Hematopoietic multipotent progenitor cell treated with erythropoietin and hydrocortisone succinate and interleukin-3 and kit ligand, for 8 days (in vitro differentiated cells): ENCODE measurements at regions not wholly inside any gene's neighbourhood (a gene's known extent, or its start where the extent isn't known, plus 50 kb on each side); places are given as distances from the start of the nearest gene placed in this dataset.
"Not testable (repeated sequence)": the region's sequence is repeated elsewhere in the genome, so short reads cannot be mapped to it uniquely, and the experiment has no call there.

Source experiments
- DNase-seq: peaks from one replicate; pipeline ENCODE4 v3.0.0-alpha.2; 2015

GRCh38 chr13:56347014-56347413, 793.7 kb upstream of the PRR20A start:
- DNase-seq, result no peak

- no peak for DNase-seq
These were observed 790.9 kb upstream of the PRR20A start for GRCh38 chr13:56349866-56350265.

GRCh38 chr13:56351041-56351440, 789.7 kb upstream of the PRR20A start:
- no peak for DNase-seq

GRCh38 chr13:56352361-56352760, 788.4 kb upstream of the PRR20A start:
- DNase-seq, result no peak

GRCh38 chr13:56352901-56353300, 787.8 kb upstream of the PRR20A start:
- DNase-seq, result no peak

GRCh38 chr13:56356690-56357089, 784.0 kb upstream of the PRR20A start:
- DNase-seq, result no peak

GRCh38 chr13:56378566-56378965, 762.2 kb upstream of the PRR20A start:
- DNase-seq, result no peak

GRCh38 chr13:56393549-56393948, 747.2 kb upstream of the PRR20A start:
- DNase-seq, result no peak

- DNase-seq, result no peak
These were observed 744.4 kb upstream of the PRR20A start for GRCh38 chr13:56396318-56396717.

GRCh38 chr13:56400774-56401173, 739.9 kb upstream of the PRR20A start:
- no peak for DNase-seq

GRCh38 chr13:56412856-56413255, 727.9 kb upstream of the PRR20A start:
- DNase-seq, result no peak

- no peak for DNase-seq
These were observed 716.5 kb upstream of the PRR20A start for GRCh38 chr13:56424246-56424645.

- DNase-seq, result no peak
These were observed 683.1 kb upstream of the PRR20A start for GRCh38 chr13:56457535-56458190.

GRCh38 chr13:56459286-56459685, 681.4 kb upstream of the PRR20A start:
- no peak for DNase-seq

- no peak for DNase-seq
These were observed 639.0 kb upstream of the PRR20A start for GRCh38 chr13:56501750-56502149.

- no peak for DNase-seq
These were observed 629.9 kb upstream of the PRR20A start for GRCh38 chr13:56510836-56511235.

GRCh38 chr13:56512336-56512735, 628.4 kb upstream of the PRR20A start:
- not testable (repeated sequence) for DNase-seq

- no peak for DNase-seq
These were observed 625.3 kb upstream of the PRR20A start for GRCh38 chr13:56515441-56515840.

- DNase-seq, result no peak
These were observed 612.5 kb upstream of the PRR20A start for GRCh38 chr13:56528040-56528790.

GRCh38 chr13:56530096-56530495, 610.6 kb upstream of the PRR20A start:
- no peak for DNase-seq

- not testable (repeated sequence) for DNase-seq
These were observed 592.8 kb upstream of the PRR20A start for GRCh38 chr13:56547921-56548320.

GRCh38 chr13:56558698-56559320, 581.9 kb upstream of the PRR20A start:
- DNase-seq, result no peak

GRCh38 chr13:56561327-56561726, 579.4 kb upstream of the PRR20A start:
- no peak for DNase-seq

GRCh38 chr13:56563663-56564062, 577.1 kb upstream of the PRR20A start:
- no peak for DNase-seq
